GM12878 (cell line): ENCODE measurements at regions not wholly inside any gene's neighbourhood (a gene's known extent, or its start where the extent isn't known, plus 50 kb on each side); places are given as distances from the start of the nearest gene placed in this dataset.

ENCODE experiments used
- BHLHE40 ChIP-seq, 2 experiments: fragments of 450-650 bp in 1 of 2; IDR thresholded peaks; 2 replicates each; pipeline ENCODE4 v1.6.1; 2011 to 2017; ENCODE audit warnings: low read depth in 2 of 2, borderline replicate concordance in 1 of 2, improper control_type of control experiment in 1 of 2, low read length in 1 of 2, mild to moderate bottlenecking in 1 of 2
- BRCA1 ChIP-seq: IDR thresholded peaks from 2 replicates; pipeline ENCODE4 v1.6.1; 2011; ENCODE audit warnings: low read depth, low read length, improper control_type of control experiment
- CREB1 ChIP-seq: IDR thresholded peaks from 2 replicates; pipeline ENCODE4 v1.6.1; 2012; ENCODE audit warnings: low read depth, mild to moderate bottlenecking, inconsistent platforms
- CTCF ChIP-seq, 3 experiments: IDR thresholded peaks in 2 of 3; conservative IDR thresholded peaks in 1 of 3; 2 replicates each; pipeline ENCODE4 v1.5.1; 2011; ENCODE audit warnings: low read depth in 3 of 3, low read length in 3 of 3, mild to moderate bottlenecking in 3 of 3, control low read depth in 2 of 3, moderate library complexity in 2 of 3, inconsistent platforms in 1 of 3, mixed read lengths in 1 of 3; ENCODE audit not compliant: control insufficient read depth in 2 of 3, insufficient read depth in 1 of 3; ENCODE audit errors: extremely low read depth in 1 of 3
- MAX ChIP-seq: IDR thresholded peaks from 2 replicates; pipeline ENCODE4 v1.6.1; 2012; ENCODE audit warnings: low read depth, low read length, improper control_type of control experiment
- NRF1 ChIP-seq: conservative IDR thresholded peaks from 2 replicates; pipeline ENCODE4 v1.6.1; 2011; ENCODE audit warnings: mild to moderate bottlenecking, low read depth, low read length, improper control_type of control experiment
- POLR2A ChIP-seq: IDR thresholded peaks from 2 replicates; pipeline ENCODE4 v1.6.1; 2011; ENCODE audit warnings: low read depth, mild to moderate bottlenecking, low read length
- RAD21 ChIP-seq: IDR thresholded peaks from 2 replicates; pipeline ENCODE4 v1.6.1; 2011; ENCODE audit warnings: mild to moderate bottlenecking, low read depth, low read length, moderate library complexity; ENCODE audit not compliant: insufficient read depth
- SREBF2 ChIP-seq: IDR thresholded peaks from 2 replicates; pipeline ENCODE4 v1.6.1; 2012; ENCODE audit warnings: mild to moderate bottlenecking, low read length

- TF ChIP-seq RAD21 (no peak), CTCF (IDR thresholded peaks at IDR 0.05 in 2 of 3, conservative IDR thresholded peaks at IDR 0.05 in 1 of 3; ENCODE audit: control insufficient read depth in 2 of 3, extremely low read depth in 1 of 3, insufficient read depth in 1 of 3, low read depth in 3 of 3, low read length in 3 of 3) (no peak), POLR2A (no peak), BHLHE40 (IDR thresholded peaks at IDR 0.05; ENCODE audit: borderline replicate concordance in 1 of 2, low read depth in 2 of 2, low read length in 1 of 2) (no peak), NRF1 (no peak), MAX (no peak), CREB1 (no peak), SREBF2 (no peak), BRCA1 (no peak)
These were observed 55.4 kb upstream of the MET start for GRCh38 chr7:116616555-116617059.
